Spleen (tissue), 7 donors: ENCODE measurements at regions not wholly inside any gene's neighbourhood (a gene's known extent, or its start where the extent isn't known, plus 50 kb on each side); places are given as distances from the start of the nearest gene placed in this dataset.

ENCODE experiments used
- POLR2A ChIP-seq, 3 donors: fragments of 450-650 bp; IDR thresholded peaks; one replicate each; pipeline ENCODE4 v1.5.1; 2017; ENCODE audit warnings: antibody characterized with exemption in 3 of 3, mild to moderate bottlenecking in 1 of 3
- POLR2AphosphoS5 ChIP-seq, 3 donors: sonication (generic); formaldehyde crosslinking; IDR thresholded peaks; one replicate each; pipeline ENCODE4 v1.5.1; 2017; ENCODE audit warnings: antibody characterized with exemption in 3 of 3
- TF ChIP-seq, protein P1 (sequence below), 11 experiments: fragments of 200-600 bp in 7 of 11; fragments of 450-650 bp in 4 of 11; sonication (generic) in 4 of 11; IDR thresholded peaks in 8 of 11; conservative IDR thresholded peaks in 3 of 11; 1 replicate in 7 of 11; 2 replicates in 4 of 11; pipeline versions ENCODE4 v1.4.0 to v1.8.0; 2016 to 2021; ENCODE audit warnings: antibody characterized with exemption in 11 of 11, inconsistent platforms in 4 of 11, mild to moderate bottlenecking in 1 of 11
- donor health status: DM: no; HTN: no; CAD: no; lungs with moderate emphysema.
- donor health status: DM: no; HTN: no; CAD: no.
- donor health status: DM: no; HTN: no; CAD: no.

DNA sequence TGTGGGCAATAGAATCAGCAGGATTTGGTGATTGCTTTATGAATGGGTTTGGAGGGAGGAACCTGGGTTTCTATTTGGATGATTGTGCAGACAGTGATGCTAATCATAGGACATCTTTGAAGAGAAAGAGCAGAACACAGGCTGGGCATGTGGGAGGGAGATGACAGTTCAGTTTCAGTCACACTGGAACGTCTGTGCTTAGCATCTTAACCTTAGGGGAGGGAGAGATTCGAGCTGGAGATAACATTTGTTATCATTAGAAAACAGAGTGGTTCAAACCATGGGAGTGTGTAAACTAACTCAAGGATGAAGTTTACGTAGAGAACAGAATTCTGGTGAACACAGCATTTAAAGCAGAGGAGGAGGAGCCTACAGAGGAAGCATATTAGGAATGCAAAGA is 138.6 kb upstream of the PPP2R2B start:
- TF ChIP-seq, protein P1, sequence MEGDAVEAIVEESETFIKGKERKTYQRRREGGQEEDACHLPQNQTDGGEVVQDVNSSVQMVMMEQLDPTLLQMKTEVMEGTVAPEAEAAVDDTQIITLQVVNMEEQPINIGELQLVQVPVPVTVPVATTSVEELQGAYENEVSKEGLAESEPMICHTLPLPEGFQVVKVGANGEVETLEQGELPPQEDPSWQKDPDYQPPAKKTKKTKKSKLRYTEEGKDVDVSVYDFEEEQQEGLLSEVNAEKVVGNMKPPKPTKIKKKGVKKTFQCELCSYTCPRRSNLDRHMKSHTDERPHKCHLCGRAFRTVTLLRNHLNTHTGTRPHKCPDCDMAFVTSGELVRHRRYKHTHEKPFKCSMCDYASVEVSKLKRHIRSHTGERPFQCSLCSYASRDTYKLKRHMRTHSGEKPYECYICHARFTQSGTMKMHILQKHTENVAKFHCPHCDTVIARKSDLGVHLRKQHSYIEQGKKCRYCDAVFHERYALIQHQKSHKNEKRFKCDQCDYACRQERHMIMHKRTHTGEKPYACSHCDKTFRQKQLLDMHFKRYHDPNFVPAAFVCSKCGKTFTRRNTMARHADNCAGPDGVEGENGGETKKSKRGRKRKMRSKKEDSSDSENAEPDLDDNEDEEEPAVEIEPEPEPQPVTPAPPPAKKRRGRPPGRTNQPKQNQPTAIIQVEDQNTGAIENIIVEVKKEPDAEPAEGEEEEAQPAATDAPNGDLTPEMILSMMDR (IDR thresholded peaks at IDR 0.05 in 8 of 11, conservative IDR thresholded peaks at IDR 0.05 in 3 of 11) = no peak
- TF ChIP-seq POLR2AphosphoS5 (IDR thresholded peaks at IDR 0.05) = no peak
- TF ChIP-seq POLR2A (IDR thresholded peaks at IDR 0.05) = no peak
